Thyroid gland (tissue), 4 donors: ENCODE measurements at regions not wholly inside any gene's neighbourhood (a gene's known extent, or its start where the extent isn't known, plus 50 kb on each side); places are given as distances from the start of the nearest gene placed in this dataset.

Source experiments
- CTCF ChIP-seq, 6 experiments: fragments of 200-600 bp in 3 of 6; fragments of 450-650 bp in 3 of 6; sonication (generic) in 3 of 6; IDR thresholded peaks; one replicate each; pipeline ENCODE4 v1.5.1; 2016 to 2019; ENCODE audit warnings: antibody characterized with exemption in 6 of 6, mild to moderate bottlenecking in 2 of 6, inconsistent platforms in 1 of 6, moderate library complexity in 1 of 6
- POLR2A ChIP-seq, 2 donors: fragments of 450-650 bp; IDR thresholded peaks; one replicate each; pipeline ENCODE4 v1.6.1; 2017; ENCODE audit warnings: antibody characterized with exemption in 2 of 2, mild to moderate bottlenecking in 2 of 2, moderate library complexity in 1 of 2

- TF ChIP-seq POLR2A (IDR thresholded peaks at IDR 0.05) (no peak), CTCF (IDR thresholded peaks at IDR 0.05) (no peak)
Measured at GRCh38 chr16:86716649-86717048, 138.3 kb downstream of the FOXL1 start.
